T-helper 1 cell treated with Interleukin-12 subunit alpha and Interleukin-12 subunit beta and Interleukin-4 antibody, amounts not matched to agents 30 ng/mL and 1 ng/mL, for 36 hours (primary cell): ENCODE measurements at regions not wholly inside any gene's neighbourhood (a gene's known extent, or its start where the extent isn't known, plus 50 kb on each side); places are given as distances from the start of the nearest gene placed in this dataset.

Experiments used
- intact Hi-C: fragments of 100-400 bp; cut with micrococcal nuclease; formaldehyde crosslinking; loops from one replicate; pipeline ENCODE4 v1.15.1; 2024

- intact Hi-C loops: no loop called here
Observed at GRCh38 chr4:125365731-125366130, 51.0 kb downstream of the FAT4 start.

- intact Hi-C loops: no loop called here
Observed at GRCh38 chr4:125368146-125368545, 53.4 kb downstream of the FAT4 start.

DNA sequence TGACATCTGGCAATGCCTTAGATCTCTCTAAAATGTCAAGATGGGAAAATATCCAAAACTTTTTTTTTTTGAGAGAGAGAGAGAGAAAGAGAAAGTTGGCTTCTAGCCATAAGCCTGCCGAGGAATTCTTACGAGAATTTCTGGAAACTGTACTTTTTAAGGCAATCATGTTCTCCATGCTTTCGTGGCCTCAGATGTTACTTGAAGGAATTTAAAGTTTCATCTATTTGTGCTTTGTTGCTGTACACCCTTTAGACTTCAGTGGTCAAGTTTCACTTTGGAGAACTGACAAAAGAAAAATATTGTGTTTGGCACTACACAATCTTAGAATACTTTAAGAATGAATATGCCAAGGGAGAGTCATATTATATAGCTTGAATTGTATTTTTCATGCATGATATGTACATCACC lies 53.9 kb downstream of the FAT4 start:
- intact Hi-C loops: no loop called here

GRCh38 chr4:125369098-125369497 lies 54.3 kb downstream of the FAT4 start:
- intact Hi-C loops: no loop called here

GRCh38 chr4:125370478-125370877 lies 55.7 kb downstream of the FAT4 start:
- intact Hi-C loops: no loop called here

- intact Hi-C loops: no loop called here
Observed at GRCh38 chr4:125382995-125383394, 68.2 kb downstream of the FAT4 start.

- intact Hi-C loops: no loop called here
Observed at GRCh38 chr4:125387770-125388169, 73.0 kb downstream of the FAT4 start.

DNA sequence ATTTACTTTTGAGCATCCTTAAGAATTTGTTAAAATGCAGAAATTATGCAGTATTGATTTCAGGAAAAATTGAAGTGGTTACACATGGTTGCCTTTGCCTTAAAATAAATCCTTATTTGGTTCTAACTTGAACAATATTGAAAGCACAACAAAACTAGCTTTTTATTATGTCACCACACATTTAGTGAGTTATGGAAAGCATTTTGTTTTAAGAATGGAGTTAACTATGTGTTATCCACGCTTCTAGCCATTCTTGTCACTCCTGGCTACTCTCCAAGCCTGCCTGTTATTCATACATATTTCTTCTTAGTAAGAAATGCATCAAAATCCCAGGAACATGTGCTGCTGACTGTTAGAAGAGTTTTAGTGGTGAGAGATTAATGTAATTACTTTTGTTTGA lies 73.9 kb downstream of the FAT4 start:
- intact Hi-C loops: no loop called here

GRCh38 chr4:125389713-125390112 lies 75.0 kb downstream of the FAT4 start:
- intact Hi-C loops: no loop called here

GRCh38 chr4:125390126-125390525 lies 75.4 kb downstream of the FAT4 start:
- intact Hi-C loops: no loop called here

DNA sequence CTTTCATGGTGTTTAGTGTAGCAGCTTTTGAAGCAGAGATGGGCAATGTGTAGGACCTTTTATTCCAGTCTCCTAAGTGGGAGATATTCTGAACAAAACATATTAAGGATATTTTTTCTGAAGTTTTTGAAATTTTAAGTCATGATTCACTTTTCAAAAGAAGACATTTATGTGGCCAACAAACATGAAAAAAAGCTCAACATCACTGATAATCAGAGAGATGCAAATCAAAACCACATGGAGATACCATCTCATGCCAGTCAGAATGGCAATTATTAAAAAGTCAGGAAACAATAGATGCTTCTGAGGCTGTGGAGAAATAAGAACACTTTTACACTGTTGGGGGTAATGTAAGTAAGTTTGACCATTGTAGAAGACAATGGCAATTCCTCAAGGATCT lies 76.0 kb downstream of the FAT4 start:
- intact Hi-C loops: no loop called here

DNA sequence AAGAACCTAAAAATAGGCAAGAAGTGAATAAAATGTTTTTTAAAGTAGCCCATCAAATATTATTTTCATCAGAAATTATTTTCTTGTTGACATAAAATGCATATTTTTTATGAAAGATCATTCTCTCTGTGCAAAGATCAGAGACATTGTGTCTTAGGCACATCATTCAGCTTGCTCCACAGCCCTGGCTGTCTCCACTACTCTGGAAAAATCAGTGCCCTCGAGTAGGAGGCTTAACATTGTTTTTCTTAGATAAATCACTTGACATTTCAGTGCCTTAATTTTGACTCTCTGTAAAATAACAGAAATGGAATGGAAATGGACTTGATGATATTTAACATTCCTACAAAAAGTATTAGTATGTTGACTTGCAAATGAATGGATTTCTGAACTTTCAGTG lies 77.9 kb downstream of the FAT4 start:
- intact Hi-C loops: no loop called here

DNA sequence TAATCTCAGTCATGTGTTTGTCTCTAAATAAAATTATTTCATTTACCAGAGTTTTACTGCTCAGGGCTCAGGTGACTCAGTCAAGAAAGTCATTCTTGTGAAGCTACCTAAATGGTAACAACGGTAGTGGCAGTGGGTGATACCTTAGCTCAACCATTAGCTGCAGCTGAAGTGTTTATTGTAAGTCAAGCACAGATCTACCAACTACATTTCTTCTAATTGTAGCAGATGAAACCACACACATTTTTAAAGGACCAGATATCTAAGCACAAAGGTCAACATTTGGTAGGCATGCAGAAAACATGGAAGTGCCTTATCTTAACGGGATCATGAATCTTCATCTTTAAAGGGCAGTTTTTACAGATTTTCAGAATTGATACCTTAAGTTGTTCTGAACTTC lies 79.1 kb downstream of the FAT4 start:
- intact Hi-C loops: no loop called here

- intact Hi-C loops: no loop called here
Observed at GRCh38 chr4:125397226-125397625, 82.5 kb downstream of the FAT4 start.

DNA sequence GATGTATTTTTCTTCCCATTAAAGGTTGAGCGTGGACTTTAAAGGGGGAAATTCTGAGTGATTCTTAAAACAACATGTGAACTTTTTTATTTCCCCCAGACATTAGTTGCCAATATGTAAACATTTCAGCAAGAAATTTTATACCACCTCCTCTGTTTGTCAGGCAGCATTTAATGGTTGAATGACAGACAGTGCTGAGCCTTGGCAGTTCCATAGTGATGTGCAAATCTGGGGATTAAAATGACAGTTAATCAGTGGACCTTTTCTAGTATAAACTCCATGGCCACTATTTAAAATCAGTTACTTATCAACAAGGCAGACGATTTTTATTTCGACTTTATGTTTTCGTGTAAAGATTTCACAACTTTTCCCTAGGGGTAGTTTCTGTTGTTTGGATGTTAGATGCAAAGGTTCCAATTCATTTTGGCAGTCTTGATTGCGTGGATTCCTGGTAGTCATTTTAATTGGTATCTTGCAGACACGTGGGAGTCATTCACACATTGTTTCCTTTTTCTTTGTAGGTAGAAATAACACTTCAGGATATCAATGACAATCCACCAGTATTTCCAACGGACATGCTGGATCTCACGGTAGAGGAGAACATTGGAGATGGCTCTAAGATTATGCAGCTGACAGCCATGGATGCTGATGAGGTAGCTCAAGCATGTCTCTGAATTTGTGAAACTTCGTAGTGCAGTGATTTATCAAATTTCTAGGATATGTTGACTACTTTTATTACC lies 83.7 kb downstream of the FAT4 start:
- intact Hi-C loops: no loop called here

DNA sequence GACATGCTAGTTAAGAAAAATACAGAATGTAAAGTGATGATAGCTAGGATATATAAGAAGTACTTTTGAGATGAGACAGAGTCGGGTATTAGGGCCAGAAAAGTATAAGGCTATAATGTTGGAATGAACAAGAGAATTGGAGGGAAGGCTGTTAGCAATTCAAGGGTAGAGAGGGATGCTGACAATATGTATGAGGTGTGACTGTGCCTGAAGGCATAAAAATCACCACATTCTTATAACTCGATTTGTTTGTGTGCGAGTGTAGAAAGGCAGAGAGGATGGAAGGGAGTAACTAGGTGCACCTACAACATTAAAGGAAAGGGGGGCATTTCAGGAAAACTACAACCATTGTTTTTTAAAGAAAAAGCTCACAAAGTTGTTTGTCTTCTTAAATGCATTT lies 86.0 kb downstream of the FAT4 start:
- intact Hi-C loops: no loop called here

DNA sequence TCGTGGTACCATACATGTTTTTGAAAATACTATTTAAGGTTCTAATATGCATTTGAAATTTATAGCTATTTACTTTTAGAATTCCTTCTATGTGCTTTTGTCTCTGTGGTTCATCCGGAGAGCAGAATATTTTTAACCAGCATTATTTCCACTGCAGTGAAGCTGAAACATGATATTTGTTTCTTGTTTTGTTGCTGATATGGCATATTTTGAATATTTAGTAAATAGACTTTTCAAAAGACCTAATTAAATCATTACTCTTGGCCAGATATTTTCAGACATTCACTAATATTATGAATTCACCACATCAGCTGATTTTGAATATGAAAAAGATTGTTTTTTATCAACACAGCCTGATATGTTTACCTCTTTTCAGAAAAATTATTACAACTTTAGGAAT lies 87.0 kb downstream of the FAT4 start:
- intact Hi-C loops: no loop called here

GRCh38 chr4:125420526-125420925 lies 105.8 kb downstream of the FAT4 start:
- intact Hi-C loops: no loop called here

- intact Hi-C loops: no loop called here
Observed at GRCh38 chr4:125421547-125421946, 106.8 kb downstream of the FAT4 start.

DNA sequence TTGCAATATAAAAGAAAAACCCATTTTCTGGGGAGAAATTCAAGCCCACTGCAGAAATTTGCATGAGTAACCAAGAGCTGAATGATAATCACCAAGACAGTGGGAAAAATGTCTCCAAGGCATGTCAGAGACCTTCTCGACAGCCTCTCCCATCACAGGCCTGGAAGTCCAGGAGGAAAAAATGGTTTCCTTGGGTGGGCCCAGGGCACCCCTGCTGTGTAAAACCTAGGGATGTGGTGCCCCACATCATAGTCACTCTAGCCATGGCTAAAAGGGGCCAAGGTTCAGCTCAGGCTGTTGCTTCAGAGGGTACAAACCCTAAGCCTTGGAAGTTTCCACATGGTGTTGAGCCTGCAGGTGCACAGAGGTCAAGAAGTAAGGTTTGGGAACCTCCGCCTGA lies 108.4 kb downstream of the FAT4 start:
- intact Hi-C loops: no loop called here

DNA sequence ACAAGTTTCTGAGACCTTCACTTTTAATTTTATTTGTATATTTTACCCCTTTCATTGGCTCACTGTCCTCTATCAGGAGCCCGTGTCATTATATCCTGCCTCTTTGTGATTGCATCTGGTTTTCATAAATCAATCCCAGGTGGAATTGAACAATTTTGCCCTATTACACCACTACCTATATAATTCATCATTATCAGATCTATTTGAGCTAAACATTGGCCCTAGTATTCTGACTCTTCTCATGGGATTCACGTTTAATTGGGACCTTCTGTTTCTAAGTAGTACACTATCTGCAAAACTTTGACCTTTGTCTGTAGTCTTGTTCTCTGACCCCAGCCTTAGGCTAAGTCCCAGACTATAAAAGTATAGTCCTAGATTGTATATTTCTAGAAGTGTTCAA lies 114.1 kb downstream of the FAT4 start:
- intact Hi-C loops: no loop called here

DNA sequence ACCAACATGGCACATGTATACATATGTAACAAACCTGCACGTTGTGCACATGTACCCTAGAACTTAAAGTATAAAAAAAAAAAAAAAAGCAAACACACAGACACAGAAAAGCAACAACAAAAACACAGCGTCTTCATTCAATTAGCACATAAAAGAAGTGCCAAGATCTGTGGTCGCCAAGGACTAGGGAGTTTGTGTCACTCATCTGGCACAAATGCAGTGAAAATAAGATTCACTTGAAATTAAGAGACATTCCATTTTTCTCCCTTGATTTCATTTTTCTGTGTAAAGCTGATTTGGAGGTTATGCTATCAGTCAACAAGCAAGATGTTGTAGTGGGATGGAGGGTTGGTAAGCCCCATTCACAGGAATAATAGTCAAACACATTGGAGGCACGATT lies 115.3 kb downstream of the FAT4 start:
- intact Hi-C loops: no loop called here

DNA sequence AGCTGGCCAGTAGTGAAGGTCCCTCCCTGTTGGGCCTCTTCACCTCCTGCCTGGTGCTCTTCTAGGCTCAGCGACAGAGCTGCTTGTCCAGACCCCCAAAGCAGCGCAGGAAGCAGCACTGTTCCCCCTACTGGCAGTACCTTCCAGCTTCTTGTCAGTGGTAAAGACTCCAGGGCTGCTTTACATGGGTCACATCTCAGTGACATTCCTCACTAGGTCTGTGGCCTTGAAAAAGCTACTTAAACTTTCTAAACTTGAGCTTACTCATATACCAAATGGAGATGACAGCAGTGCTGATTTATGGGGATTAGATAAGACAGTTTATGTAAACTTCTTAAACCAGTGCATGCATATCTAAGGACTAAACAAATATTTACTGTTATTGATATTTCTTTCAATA lies 117.3 kb downstream of the FAT4 start:
- intact Hi-C loops: no loop called here

DNA sequence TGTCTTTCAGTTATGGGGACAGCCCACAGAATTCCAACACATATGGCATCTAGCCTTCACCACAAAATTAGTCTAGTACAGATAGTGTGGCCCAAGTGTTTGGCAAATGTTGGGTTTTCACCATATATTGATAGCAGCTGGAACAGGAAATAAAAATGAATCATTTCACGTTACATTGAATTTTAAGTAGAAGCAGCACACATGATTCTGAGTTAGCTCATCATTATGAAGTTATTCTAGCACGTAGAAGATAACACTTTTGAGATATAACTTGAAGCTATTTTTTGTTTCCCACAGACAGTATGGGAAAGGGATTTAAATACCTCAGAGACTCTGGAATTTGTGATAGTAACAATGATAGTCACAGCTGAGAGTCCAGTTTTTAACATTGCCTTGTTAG lies 118.7 kb downstream of the FAT4 start:
- intact Hi-C loops: no loop called here
